GM19035 (cell line): ENCODE measurements at regions not wholly inside any gene's neighbourhood (a gene's known extent, or its start where the extent isn't known, plus 50 kb on each side); places are given as distances from the start of the nearest gene placed in this dataset.

Experiments used
- ATAC-seq: cut with Tn5 transposase; IDR thresholded peaks from one replicate; pipeline ENCODE4 v1.9.1; 2021; ENCODE audit not compliant: unreplicated experiment

GRCh38 chr12:58815235-58815634 is 105.1 kb downstream of the LRIG3 start:
- no peak for ATAC-seq

- no peak for ATAC-seq
Observed at GRCh38 chr12:58818546-58818945, 101.8 kb downstream of the LRIG3 start.

- ATAC-seq: no peak
Observed at GRCh38 chr12:58819345-58819744, 101.0 kb downstream of the LRIG3 start.

- ATAC-seq: no peak
Observed at GRCh38 chr12:58819985-58820384, 100.3 kb downstream of the LRIG3 start.
